ENCODE measurements at regions not wholly inside any gene's neighbourhood (a gene's known extent, or its start where the extent isn't known, plus 50 kb on each side); places are given as distances from the start of the nearest gene placed in this dataset.

DNA sequence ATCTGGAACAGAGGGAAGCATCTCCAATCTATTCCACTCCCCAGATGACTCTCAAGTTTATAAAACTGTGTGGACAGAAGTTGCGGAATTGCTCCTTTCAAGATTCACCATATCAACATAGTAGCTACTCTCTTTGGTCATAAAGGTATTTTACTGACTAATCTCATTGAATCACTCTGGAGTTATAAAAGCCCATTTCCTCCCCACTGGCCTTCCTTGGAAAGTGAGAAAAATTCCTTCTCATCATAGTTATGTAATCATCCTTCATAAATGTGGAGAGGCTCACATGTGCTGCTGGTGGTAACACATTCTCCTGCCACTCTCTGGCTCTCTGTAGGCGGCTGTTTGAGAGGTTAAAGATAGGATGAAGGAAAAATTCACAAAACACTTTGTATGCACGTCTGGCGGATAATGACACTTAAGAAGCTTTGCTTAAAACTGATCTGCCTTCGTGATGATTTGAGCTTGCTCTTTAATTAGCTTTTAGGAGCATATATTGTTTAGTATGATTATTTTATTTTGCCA, 1034.0 kb upstream of the EEF2KMT start:
- no peak for FAIRE-seq
- TF ChIP-seq, protein P1, sequence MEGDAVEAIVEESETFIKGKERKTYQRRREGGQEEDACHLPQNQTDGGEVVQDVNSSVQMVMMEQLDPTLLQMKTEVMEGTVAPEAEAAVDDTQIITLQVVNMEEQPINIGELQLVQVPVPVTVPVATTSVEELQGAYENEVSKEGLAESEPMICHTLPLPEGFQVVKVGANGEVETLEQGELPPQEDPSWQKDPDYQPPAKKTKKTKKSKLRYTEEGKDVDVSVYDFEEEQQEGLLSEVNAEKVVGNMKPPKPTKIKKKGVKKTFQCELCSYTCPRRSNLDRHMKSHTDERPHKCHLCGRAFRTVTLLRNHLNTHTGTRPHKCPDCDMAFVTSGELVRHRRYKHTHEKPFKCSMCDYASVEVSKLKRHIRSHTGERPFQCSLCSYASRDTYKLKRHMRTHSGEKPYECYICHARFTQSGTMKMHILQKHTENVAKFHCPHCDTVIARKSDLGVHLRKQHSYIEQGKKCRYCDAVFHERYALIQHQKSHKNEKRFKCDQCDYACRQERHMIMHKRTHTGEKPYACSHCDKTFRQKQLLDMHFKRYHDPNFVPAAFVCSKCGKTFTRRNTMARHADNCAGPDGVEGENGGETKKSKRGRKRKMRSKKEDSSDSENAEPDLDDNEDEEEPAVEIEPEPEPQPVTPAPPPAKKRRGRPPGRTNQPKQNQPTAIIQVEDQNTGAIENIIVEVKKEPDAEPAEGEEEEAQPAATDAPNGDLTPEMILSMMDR (IDR thresholded peaks at IDR 0.05; ENCODE audit: borderline replicate concordance, extremely low read depth, insufficient read depth) = no peak
- Histone ChIP-seq H3K4me1 (ENCODE audit: control insufficient read depth in 2 of 3, insufficient read depth in 2 of 3, low read depth in 1 of 3, low read length in 3 of 3) (no peaks in the 10 kb centered on the region), H3K9me3 (ENCODE audit: control insufficient read depth in 2 of 3, insufficient read depth in 1 of 3, low read length in 3 of 3) (no peaks in the 10 kb centered on the region), H3K27me3 (ENCODE audit: control insufficient read depth, insufficient read depth, low read length) (no peaks in the 10 kb centered on the region), H3K9ac (ENCODE audit: low read length in 3 of 3) (no peak overlapping the region), H3K36me3 (ENCODE audit: control insufficient read depth in 2 of 3, insufficient read depth in 3 of 3, low read length in 3 of 3) (no peaks in the 10 kb centered on the region), H3K4me3 (ENCODE audit: low read length in 3 of 3) (no peak overlapping the region), H3K27ac (ENCODE audit: low read depth in 2 of 2, low read length in 2 of 2) (no peak overlapping the region)
- intact Hi-C loops (cut with DNase I) = no loop called here
- DNase-seq = no peak

DNA sequence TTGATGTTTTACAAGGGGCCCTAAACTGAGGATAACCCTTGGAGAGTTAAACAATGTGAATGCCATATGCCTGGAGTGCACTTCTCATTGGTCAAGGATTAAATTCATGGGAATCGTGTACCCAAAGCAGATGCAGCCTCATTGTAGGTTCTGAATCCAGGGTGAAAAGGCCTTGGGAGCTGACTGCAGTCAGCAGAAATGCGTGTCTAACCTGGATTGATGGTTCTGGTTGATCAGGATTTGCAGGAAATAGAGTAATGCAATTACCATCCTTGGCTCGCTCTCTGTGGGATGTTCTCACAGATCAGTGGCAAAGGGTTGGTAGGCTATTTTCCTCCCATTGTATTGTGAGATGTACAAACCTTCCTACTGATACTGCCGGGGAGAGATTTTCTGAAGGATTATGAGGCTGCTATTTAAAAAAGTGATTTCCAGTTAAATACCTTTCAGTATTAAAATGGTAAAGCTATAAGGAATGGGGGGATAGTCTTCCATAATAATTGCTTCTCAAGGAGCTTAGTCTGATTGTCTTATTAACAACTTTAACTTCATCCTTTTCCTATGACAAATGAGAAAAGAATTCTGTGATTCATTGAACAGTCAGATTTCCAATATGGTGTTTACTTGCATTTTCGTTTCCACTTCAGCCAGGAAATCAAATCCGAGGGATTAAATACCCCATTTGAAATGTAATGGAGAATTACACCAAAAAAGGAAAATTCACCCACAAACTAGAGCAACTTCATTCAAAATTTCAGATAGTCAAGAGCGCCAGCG, 1028.1 kb upstream of the EEF2KMT start:
- Histone ChIP-seq H3K4me1 (ENCODE audit: control insufficient read depth in 2 of 3, insufficient read depth in 2 of 3, low read depth in 1 of 3, low read length in 3 of 3) (no peaks in the 10 kb centered on the region), H3K36me3 (ENCODE audit: control insufficient read depth in 2 of 3, insufficient read depth in 3 of 3, low read length in 3 of 3) (no peaks in the 10 kb centered on the region), H3K4me3 (ENCODE audit: low read length in 3 of 3) (no peak overlapping the region), H3K27ac (ENCODE audit: low read depth in 2 of 2, low read length in 2 of 2) (no peak overlapping the region), H3K9me3 (ENCODE audit: control insufficient read depth in 2 of 3, insufficient read depth in 1 of 3, low read length in 3 of 3) (no peaks in the 10 kb centered on the region), H3K9ac (ENCODE audit: low read length in 3 of 3) (no peak overlapping the region), H3K27me3 (ENCODE audit: control insufficient read depth, insufficient read depth, low read length) (no peaks in the 10 kb centered on the region)
- DNase-seq (no peak), FAIRE-seq (no peak)
- TF ChIP-seq, protein P1 (IDR thresholded peaks at IDR 0.05; ENCODE audit: borderline replicate concordance, extremely low read depth, insufficient read depth) = no peak
- intact Hi-C loops (cut with DNase I) = no loop called here

DNA sequence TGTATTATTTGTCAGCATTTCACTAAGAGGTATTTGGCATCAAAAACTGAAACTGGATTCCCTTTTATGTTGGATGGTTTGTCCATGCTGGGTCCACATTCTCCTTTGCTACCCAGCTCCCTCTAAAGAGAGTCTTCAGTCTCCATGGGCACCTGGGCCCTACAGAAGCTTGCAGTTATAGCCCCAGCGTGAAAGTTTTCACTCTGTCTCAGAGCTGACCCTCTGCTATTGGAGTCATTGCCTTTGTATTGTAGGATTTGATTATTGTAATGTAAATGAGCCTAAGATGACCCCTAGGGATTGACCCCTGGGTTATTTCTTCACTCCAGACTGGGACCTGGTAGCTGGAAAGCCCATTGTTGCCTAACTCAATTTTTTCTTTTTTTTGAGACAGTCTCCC, 1026.5 kb upstream of the EEF2KMT start:
- Histone ChIP-seq H3K4me3 (ENCODE audit: low read length in 3 of 3) (no peak overlapping the region), H3K36me3 (ENCODE audit: control insufficient read depth in 2 of 3, insufficient read depth in 3 of 3, low read length in 3 of 3) (no peaks in the 10 kb centered on the region), H3K4me1 (ENCODE audit: control insufficient read depth in 2 of 3, insufficient read depth in 2 of 3, low read depth in 1 of 3, low read length in 3 of 3) (no peaks in the 10 kb centered on the region), H3K9ac (ENCODE audit: low read length in 3 of 3) (no peak overlapping the region), H3K27me3 (ENCODE audit: control insufficient read depth, insufficient read depth, low read length) (no peaks in the 10 kb centered on the region), H3K9me3 (ENCODE audit: control insufficient read depth in 2 of 3, insufficient read depth in 1 of 3, low read length in 3 of 3) (peaks cover 0 to 3% (median 0%) of the 10 kb centered on the region in 3 donors), H3K27ac (ENCODE audit: low read depth in 2 of 2, low read length in 2 of 2) (no peak overlapping the region)
- TF ChIP-seq, protein P1 (IDR thresholded peaks at IDR 0.05; ENCODE audit: borderline replicate concordance, extremely low read depth, insufficient read depth) = no peak
- intact Hi-C loops (cut with DNase I) = no loop called here
- FAIRE-seq (no peak), DNase-seq (no peak)
